ENCODE measurements at regions not wholly inside any gene's neighbourhood (a gene's known extent, or its start where the extent isn't known, plus 50 kb on each side); places are given as distances from the start of the nearest gene placed in this dataset.

- WGBS, 5 donors = 54 to 75% (median 66%) methylated on average over 1 of the region's 1 CpG
- H3K27ac ChIP-seq = no peak overlapping the region
- DNase-seq = no peak
- no peaks in the 10 kb centered on the region for H3K4me1 ChIP-seq
- intact Hi-C loops (cut with DNase I; ENCODE audit: low total_unique reads) = no loop called here
- H3K9me3 ChIP-seq = no peaks in the 10 kb centered on the region
- no peaks in the 10 kb centered on the region for H3K36me3 ChIP-seq
- TF ChIP-seq POLR2AphosphoS5 (IDR thresholded peaks at IDR 0.05) (no peak), POLR2A (IDR thresholded peaks at IDR 0.05) (no peak), CTCF (IDR thresholded peaks at IDR 0.05 in 8 of 11, conservative IDR thresholded peaks at IDR 0.05 in 3 of 11) (no peak)
- H3K27me3 ChIP-seq (replicated peaks in 1 of 7) = no peaks in the 10 kb centered on the region
- H3K4me3 ChIP-seq = no peak overlapping the region
Observed at GRCh38 chr3:18866899-18867298, 281.4 kb upstream of the KCNH8 start.

DNA sequence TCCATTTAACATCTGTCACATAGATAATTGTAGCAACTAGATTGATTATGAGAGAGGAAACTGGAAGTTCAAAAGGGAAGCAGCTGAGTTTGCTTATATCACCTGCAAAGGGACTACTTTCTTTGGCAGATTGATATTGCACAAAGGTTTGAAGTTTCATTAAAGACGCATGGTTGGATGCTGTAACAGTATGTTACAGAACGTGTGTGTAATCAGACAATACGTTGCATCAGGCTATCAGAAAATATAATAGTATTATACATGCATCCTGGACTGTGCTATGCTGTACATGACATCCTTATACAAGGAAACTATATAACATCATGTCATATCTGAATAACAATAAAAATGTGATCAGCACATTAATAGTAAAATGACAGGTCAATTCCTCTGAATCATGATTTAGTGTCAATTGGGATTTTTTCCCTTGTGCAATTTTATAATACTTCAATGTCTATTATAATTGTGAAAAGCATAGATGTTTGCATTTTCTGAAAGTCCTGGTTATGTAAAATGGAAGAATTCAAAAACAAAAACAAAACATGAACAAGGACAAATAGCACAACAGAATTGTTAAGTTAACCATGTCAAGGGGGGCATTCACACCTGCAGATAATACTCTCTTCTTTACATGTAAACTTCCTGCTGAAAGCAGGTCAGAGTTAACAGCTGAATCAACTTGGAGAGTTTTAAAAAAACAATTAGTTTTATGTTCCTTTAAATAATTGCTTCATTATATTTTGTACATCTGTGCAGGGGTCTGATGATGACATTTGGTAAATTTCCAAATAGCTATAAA is 283.2 kb upstream of the KCNH8 start:
- Histone ChIP-seq H3K27me3 (replicated peaks in 1 of 7) (no peaks in the 10 kb centered on the region), H3K4me3 (no peak overlapping the region), H3K36me3 (no peaks in the 10 kb centered on the region), H3K9me3 (no peaks in the 10 kb centered on the region), H3K4me1 (no peaks in the 10 kb centered on the region), H3K27ac (no peak overlapping the region)
- 51 to 82% (median 65%) methylated on average over 3 of the region's 3 CpGs for WGBS, 5 donors
- DNase-seq = no peak
- intact Hi-C loops (cut with DNase I; ENCODE audit: low total_unique reads) = no loop called here
- TF ChIP-seq CTCF (IDR thresholded peaks at IDR 0.05 in 8 of 11, conservative IDR thresholded peaks at IDR 0.05 in 3 of 11) (no peak), POLR2A (IDR thresholded peaks at IDR 0.05) (no peak), POLR2AphosphoS5 (IDR thresholded peaks at IDR 0.05) (no peak)

GRCh38 chr3:18862077-18862476 is 286.2 kb upstream of the KCNH8 start:
- intact Hi-C loops (cut with DNase I; ENCODE audit: low total_unique reads) = no loop called here
- no peaks in the 10 kb centered on the region for H3K9me3 ChIP-seq
- no peak for TF ChIP-seq POLR2A (IDR thresholded peaks at IDR 0.05)
- TF ChIP-seq POLR2AphosphoS5 (IDR thresholded peaks at IDR 0.05) = no peak
- 91 to 94% (median 93%) methylated on average over 2 of the region's 2 CpGs for WGBS, 5 donors
- DNase-seq = no peak
- H3K27ac ChIP-seq = no peak overlapping the region
- H3K36me3 ChIP-seq = no peaks in the 10 kb centered on the region
- H3K4me1 ChIP-seq = no peaks in the 10 kb centered on the region
- H3K4me3 ChIP-seq = no peak overlapping the region
- H3K27me3 ChIP-seq (replicated peaks in 1 of 7) = no peaks in the 10 kb centered on the region

GRCh38 chr3:18861137-18861536 is 287.2 kb upstream of the KCNH8 start:
- Histone ChIP-seq H3K27me3 (replicated peaks in 1 of 7) (no peaks in the 10 kb centered on the region), H3K36me3 (no peaks in the 10 kb centered on the region), H3K9me3 (no peaks in the 10 kb centered on the region), H3K4me3 (no peak overlapping the region), H3K4me1 (no peaks in the 10 kb centered on the region), H3K27ac (no peak overlapping the region)
- DNase-seq = no peak
- WGBS, 5 donors = 71 to 91% (median 83%) methylated on average over 3 of the region's 3 CpGs
- no peak for TF ChIP-seq CTCF (IDR thresholded peaks at IDR 0.05 in 8 of 11, conservative IDR thresholded peaks at IDR 0.05 in 3 of 11)
- no peak for TF ChIP-seq POLR2AphosphoS5 (IDR thresholded peaks at IDR 0.05)
- TF ChIP-seq POLR2A (IDR thresholded peaks at IDR 0.05) = no peak
- intact Hi-C loops (cut with DNase I; ENCODE audit: low total_unique reads) = no loop called here

All from spleen (tissue), 11 donors.